ENCODE measurements at regions not wholly inside any gene's neighbourhood (a gene's known extent, or its start where the extent isn't known, plus 50 kb on each side); places are given as distances from the start of the nearest gene placed in this dataset.
"Not testable (repeated sequence)": the region's sequence is repeated elsewhere in the genome, so short reads cannot be mapped to it uniquely, and the experiment has no call there.

DNA sequence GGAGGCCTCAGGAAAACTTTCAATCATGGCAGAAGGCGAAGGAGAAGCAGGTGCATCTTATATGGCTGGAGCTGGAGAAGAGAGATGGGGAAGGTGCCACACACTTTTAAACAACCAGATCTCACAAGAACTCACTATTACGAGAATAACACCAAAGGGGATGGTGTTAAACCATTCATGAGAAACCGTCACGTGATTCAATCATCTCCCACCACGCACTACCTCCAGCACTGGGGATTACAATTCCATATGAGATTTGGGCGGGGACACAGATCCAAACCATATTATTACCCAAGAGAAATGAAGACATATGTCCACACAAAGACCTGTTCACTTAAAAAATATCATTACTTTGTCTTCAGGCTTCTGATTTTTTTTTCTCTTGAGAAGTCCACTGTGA, 518.5 kb downstream of the DCDC2C start:
- no peak for TF ChIP-seq CTCF (IDR thresholded peaks at IDR 0.05; ENCODE audit: insufficient read depth, low read length, poor library complexity, severe bottlenecking)
- Histone ChIP-seq H3K27me3 (ENCODE audit: control insufficient read depth, insufficient read depth, low read length) (no peaks in the 10 kb centered on the region), H3K4me3 (ENCODE audit: low read depth, low read length) (no peak overlapping the region), H3K36me3 (ENCODE audit: control insufficient read depth, insufficient read depth, low read length) (no peaks in the 10 kb centered on the region)
- DNase-seq (ENCODE audit: low read depth), result no peak

- not testable (repeated sequence) for H3K4me3 ChIP-seq (ENCODE audit: low read depth, low read length); H3K27me3 ChIP-seq (ENCODE audit: control insufficient read depth, insufficient read depth, low read length); DNase-seq (ENCODE audit: low read depth); H3K36me3 ChIP-seq (ENCODE audit: control insufficient read depth, insufficient read depth, low read length)
These were observed 541.0 kb downstream of the DCDC2C start for GRCh38 chr2:4244422-4244821.

DNA sequence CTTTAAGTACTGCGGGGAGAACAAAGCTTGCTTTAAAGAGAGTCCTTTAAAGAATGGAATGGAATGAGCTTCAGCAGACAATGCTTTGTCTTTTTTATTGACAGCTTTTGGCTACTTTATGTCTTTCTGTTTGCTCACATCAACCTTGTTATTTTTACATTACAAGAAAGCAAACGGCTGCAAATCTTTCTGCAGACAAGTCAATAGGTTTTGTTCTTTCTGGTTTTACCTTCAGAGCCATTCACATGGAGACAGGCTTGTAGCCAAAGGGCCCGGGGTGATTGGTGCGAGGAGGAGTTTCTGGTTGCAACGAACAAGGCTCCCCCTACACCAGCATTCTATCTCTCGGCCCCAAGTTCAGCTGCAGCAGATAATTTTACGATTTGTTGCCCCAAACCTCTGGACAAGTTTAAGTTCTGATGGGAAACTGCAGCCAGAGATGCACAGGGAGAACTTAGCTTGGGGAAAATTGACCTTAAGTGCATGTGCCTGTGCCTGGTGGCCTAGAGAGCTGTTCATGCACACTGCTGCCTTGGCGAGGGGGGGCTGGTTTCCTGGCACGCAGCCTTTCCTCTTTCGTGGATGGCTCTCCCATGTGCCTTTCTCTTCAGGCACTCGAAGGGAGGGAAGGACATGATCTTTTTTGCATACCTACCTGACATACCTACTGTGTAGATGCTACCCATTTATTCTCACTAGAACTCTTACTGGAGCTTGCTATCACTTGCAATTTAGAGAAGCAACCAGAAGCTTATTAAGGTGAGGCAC, 543.2 kb downstream of the DCDC2C start:
- no peak for TF ChIP-seq CTCF (IDR thresholded peaks at IDR 0.05; ENCODE audit: insufficient read depth, low read length, poor library complexity, severe bottlenecking)
- H3K36me3 ChIP-seq (ENCODE audit: control insufficient read depth, insufficient read depth, low read length), result no peaks in the 10 kb centered on the region
- DNase-seq (ENCODE audit: low read depth), result no peak
- H3K4me3 ChIP-seq (ENCODE audit: low read depth, low read length), result no peak overlapping the region
- no peaks in the 10 kb centered on the region for H3K27me3 ChIP-seq (ENCODE audit: control insufficient read depth, insufficient read depth, low read length)

GRCh38 chr2:4247791-4248190, 544.4 kb downstream of the DCDC2C start:
- Histone ChIP-seq H3K27me3 (ENCODE audit: control insufficient read depth, insufficient read depth, low read length) (no peaks in the 10 kb centered on the region), H3K4me3 (ENCODE audit: low read depth, low read length) (no peak overlapping the region), H3K36me3 (ENCODE audit: control insufficient read depth, insufficient read depth, low read length) (no peaks in the 10 kb centered on the region)
- TF ChIP-seq CTCF (IDR thresholded peaks at IDR 0.05; ENCODE audit: insufficient read depth, low read length, poor library complexity, severe bottlenecking), result no peak
- no peak for DNase-seq (ENCODE audit: low read depth)

- H3K4me3 ChIP-seq (ENCODE audit: low read depth, low read length), result no peak overlapping the region
- TF ChIP-seq CTCF (IDR thresholded peaks at IDR 0.05; ENCODE audit: insufficient read depth, low read length, poor library complexity, severe bottlenecking), result no peak
- no peaks in the 10 kb centered on the region for H3K36me3 ChIP-seq (ENCODE audit: control insufficient read depth, insufficient read depth, low read length)
- no peaks in the 10 kb centered on the region for H3K27me3 ChIP-seq (ENCODE audit: control insufficient read depth, insufficient read depth, low read length)
- no peak for DNase-seq (ENCODE audit: low read depth)
These were observed 552.1 kb downstream of the DCDC2C start for GRCh38 chr2:4255491-4255890.

- H3K27me3 ChIP-seq (ENCODE audit: control insufficient read depth, insufficient read depth, low read length), result no peaks in the 10 kb centered on the region
- H3K36me3 ChIP-seq (ENCODE audit: control insufficient read depth, insufficient read depth, low read length), result no peaks in the 10 kb centered on the region
- no peak for DNase-seq (ENCODE audit: low read depth)
- no peak overlapping the region for H3K4me3 ChIP-seq (ENCODE audit: low read depth, low read length)
- TF ChIP-seq CTCF (IDR thresholded peaks at IDR 0.05; ENCODE audit: insufficient read depth, low read length, poor library complexity, severe bottlenecking), result no peak
These were observed 553.0 kb downstream of the DCDC2C start for GRCh38 chr2:4256351-4256750.
